ELR (cell line): ENCODE measurements at regions not wholly inside any gene's neighbourhood (a gene's known extent, or its start where the extent isn't known, plus 50 kb on each side); places are given as distances from the start of the nearest gene placed in this dataset.
"Not testable (repeated sequence)": the region's sequence is repeated elsewhere in the genome, so short reads cannot be mapped to it uniquely, and the experiment has no call there.

Experiments used
- DNase-seq: peaks from one replicate; pipeline ENCODE4 v3.0.0-alpha.2; 2015; ENCODE audit warnings: low read depth

DNA sequence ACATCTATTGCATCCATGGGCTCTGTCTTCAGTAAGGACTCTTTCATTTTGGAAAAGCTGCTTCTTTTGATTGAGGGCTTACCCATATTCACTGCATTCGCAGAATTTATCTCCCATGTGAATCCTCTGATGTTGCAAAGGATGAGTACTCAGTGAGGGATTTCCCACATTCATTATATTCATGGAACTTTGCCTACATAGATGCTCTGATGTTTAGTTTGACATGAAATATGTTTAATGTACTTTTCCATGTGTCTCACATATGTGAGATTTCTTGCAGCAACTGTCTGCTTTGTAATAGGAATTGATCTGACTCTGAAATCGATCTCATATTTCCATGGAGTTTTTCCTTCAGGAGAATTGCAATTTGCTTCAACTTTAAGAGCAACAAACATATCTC, 1699.6 kb upstream of the FLRT2 start:
- no peak for DNase-seq

- no peak for DNase-seq
Observed at GRCh38 chr14:83838226-83838625, 1691.7 kb upstream of the FLRT2 start.

DNA sequence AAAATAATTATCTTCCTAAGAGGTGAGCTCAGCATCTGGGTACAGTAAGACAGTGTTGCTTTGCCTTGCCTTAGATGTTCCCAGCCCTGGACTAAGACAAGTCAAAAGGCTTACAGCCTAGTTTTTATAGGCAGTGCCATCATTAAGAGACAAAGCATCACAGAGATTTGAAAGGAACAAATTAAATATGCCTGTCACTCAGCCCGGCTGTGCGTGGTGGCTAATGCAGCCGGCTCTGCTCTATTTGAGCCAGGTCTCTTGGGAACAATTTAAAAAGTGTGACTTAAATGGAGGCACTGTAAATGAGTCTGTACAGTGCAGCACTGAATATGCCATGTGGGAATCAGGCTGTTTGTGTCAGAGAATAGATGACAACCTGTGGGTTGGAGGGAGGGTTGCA, 1687.4 kb upstream of the FLRT2 start:
- DNase-seq: no peak

GRCh38 chr14:83847102-83847501, 1682.8 kb upstream of the FLRT2 start:
- DNase-seq: no peak

GRCh38 chr14:83850092-83850491, 1679.9 kb upstream of the FLRT2 start:
- no peak for DNase-seq

GRCh38 chr14:83856334-83856733, 1673.6 kb upstream of the FLRT2 start:
- DNase-seq: no peak

- DNase-seq: no peak
Observed at GRCh38 chr14:83860631-83861155, 1669.3 kb upstream of the FLRT2 start.

DNA sequence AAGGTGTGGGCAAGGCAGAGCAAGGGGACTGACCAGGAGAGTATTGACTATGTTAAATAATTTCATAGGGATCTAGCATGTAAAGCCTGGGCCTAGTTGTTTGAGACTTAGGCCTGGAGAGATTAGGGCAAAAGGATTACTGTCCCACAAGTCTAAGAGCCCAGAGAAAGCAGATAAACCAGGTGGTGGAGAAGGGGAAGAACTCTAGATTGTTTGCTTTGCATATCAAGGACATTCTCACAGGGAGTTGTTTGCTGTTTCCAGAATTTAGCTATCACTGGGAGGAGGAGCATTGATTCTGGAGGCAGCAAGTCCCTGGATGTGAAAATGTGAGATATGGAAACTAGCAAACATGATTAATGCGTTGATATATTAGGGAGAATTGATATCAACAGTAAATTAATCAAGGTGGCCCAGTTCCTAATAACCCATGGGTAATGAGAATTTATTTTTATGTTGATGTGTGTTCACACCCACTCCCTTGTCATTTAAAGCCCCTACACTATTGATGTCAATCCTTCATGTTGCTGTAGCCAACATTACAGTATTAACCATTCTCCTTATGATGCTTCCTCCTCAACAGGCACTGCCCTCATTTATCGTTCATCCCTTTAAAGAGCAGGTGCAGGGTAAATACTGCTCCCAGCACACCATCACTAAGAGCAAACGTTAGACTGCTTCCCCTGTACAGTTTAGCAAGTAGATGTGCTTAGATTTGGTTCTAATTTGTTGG, 1666.7 kb upstream of the FLRT2 start:
- DNase-seq: no peak

DNA sequence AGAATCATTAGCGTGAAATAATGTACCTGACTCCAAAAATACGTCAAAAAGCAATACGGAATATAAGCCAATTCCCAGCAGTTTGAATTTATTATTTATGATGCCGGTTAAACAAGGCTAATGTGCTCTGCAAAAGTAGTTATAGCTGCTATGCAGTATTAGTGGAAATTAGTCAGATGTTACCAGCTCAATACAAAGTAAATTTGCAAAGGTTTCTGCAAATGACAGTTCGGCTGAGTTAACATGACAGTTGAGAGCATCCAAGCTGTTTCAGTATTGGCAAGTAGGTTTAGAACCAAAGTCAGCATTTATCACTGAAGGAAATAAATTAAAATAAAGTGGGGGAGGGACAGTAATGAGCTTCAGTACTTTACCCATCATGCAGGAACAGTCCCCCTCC, 1665.8 kb upstream of the FLRT2 start:
- DNase-seq: no peak

DNA sequence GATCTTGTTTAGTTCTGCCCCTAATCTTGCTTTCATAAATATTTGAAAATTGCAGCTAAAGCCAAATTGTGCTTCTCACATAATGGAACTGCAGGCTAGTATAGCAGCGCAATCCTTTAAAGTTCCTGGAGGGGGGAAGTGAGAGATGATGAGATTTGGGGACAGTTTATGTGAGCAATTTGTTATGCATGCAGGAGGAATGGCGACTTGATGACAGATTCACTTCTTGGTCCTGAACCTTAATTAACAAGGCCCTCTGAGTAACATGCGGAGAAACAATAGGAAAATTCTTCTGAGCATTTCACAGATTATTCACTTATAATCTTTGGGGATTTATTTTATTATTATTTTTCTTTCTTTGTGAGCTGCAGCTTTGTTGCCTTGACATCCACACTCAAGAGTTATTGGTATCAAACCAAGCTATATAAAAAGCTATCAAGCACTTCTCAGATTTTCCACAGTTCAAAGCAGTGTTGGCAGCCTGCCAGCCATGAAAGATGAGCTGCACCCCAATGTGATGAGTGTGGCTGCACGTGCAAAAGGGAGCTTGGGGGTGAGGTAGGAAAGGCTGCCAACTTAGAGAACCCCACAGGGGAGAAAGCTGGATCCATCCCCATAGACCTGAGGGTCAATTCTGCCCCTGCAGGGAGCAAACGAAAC, 1662.2 kb upstream of the FLRT2 start:
- DNase-seq: no peak

DNA sequence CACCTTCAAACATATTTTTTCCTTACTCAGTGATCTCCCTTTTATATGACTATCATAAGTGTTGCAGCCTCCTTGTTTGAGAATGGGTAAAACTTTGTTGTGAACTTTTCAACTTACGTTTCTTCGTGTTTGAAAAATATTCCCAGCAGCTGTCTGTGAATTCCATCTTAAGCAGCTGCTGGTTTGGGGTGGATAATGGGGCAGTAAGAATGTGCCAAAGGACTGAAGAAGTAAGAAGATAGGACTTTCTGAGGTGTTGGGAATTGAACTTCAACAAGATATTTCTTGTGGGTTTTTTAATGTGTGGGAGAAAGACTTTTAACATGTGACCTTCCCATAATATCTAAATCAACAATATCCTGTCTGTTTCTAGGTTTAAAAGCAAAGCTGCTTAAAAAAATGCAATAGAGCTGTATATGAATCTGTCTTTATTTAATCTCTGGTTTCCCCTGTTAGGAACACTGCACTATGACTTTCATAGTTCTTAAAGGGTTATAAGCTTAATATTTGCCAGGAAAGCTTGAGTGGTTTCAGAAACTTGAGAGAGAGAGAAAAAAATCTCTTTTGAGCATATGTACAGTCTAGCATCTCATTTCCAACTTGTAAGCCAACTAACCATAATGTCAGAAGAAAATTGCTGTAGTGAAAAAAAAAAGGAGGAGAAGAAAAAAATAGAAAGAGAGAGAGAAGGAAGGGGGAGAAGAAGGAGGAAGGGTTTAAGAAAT, 1659.2 kb upstream of the FLRT2 start:
- no peak for DNase-seq

DNA sequence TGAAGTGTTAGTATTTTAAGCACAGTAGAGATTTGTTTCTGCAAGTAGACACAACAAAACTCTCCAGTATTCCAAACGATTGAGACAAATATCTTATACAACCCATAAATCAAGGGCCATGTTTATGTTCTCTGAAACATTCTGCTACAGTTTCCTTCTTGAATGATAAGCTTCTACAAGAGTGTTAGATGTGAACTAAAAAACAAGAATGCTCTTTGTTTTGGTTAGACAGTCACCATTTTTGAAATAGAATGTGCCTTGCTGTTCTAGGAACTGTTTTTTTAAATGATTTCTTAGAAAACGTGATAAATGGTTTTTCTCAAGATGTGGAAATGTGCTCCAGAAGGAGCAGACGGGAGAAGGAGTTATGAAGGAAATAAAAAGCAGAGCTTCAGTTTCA, 1656.3 kb upstream of the FLRT2 start:
- no peak for DNase-seq

GRCh38 chr14:83874662-83875061, 1655.3 kb upstream of the FLRT2 start:
- no peak for DNase-seq

- no peak for DNase-seq
Observed at GRCh38 chr14:83883732-83884131, 1646.2 kb upstream of the FLRT2 start.

DNA sequence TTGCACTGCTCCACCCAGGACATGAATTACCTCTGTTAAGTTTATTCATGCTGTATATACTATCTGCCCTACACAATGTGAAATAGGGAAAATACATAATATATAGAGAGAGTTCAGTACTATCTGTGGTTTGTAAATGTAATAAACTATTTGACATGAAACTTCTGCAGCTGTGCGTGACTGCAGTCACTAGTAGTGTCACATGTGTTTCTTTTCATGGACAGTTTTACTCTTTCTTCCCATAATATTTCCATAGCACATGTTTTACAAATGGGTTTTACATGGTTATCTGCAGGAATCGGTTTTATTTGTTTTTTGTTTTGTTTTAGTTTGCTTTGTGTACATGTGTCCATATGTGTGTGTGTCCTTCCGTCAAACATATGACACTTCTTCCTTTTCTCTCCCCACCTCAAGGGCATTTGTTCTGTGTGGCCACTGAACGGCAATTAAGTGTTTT, 1644.1 kb upstream of the FLRT2 start:
- DNase-seq: no peak

DNA sequence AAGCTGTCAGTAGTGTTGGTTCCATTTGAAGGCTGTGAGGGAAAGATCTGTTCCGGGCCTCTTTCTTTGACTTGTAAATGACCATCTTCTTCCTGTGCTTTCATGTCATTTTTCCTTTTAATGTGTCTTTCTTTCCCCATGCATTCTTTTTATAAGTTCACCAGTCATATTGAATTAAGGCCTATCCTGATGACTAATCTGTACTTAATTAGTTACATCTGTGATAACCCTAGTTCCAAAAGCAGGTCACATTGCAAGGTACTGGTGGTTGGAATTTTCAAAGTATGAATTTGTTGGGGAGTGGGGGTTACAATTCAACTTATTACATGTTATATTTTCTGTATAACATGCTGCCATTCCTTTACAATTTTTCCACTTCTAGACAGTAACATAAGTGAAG, 1642.1 kb upstream of the FLRT2 start:
- DNase-seq: no peak

- no peak for DNase-seq
Observed at GRCh38 chr14:83893447-83893846, 1636.5 kb upstream of the FLRT2 start.

GRCh38 chr14:83894568-83894967, 1635.4 kb upstream of the FLRT2 start:
- DNase-seq: no peak

GRCh38 chr14:83898558-83898957, 1631.4 kb upstream of the FLRT2 start:
- not testable (repeated sequence) for DNase-seq

- no peak for DNase-seq
Observed at GRCh38 chr14:83899706-83900105, 1630.2 kb upstream of the FLRT2 start.

DNA sequence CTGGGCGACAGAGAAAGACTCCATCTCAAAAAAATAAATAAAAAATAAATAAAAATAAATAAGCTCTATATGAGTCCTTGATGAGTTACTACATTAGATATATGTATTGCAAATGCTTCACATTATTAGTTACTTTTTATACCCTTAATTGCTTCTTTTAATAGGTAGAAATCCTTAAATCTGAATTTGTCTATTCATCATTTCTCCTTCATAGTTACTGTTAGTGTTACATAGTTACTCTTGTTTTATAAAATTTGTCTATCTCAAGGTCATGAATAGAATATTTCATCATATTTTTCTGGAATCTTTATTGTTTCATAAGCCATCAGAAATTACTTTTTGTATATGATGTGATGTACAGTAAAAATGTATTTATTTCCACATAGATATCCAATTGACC, 1624.8 kb upstream of the FLRT2 start:
- no peak for DNase-seq

- no peak for DNase-seq
Observed at GRCh38 chr14:83908419-83908818, 1621.5 kb upstream of the FLRT2 start.

DNA sequence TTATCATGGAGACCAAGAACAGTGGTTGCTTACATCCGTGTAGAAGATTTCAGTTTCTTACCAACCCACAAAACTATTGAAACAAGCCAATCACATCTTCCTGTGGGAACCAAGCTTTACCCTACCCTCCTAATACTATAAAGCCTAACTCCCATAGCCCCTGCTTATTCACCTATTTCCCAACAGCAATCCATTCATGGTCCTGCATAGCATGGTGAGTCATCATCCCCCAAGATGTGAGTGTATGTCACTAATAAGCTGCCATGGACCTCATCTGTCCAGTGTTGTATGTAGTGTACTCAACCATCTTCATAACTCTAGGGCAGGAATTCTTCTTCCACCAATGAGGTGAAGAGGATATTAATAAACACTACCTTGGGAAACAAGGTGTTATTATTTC, 1620.4 kb upstream of the FLRT2 start:
- peak; percentile 1 for DNase-seq
